ENCODE measurements at regions not wholly inside any gene's neighbourhood (a gene's known extent, or its start where the extent isn't known, plus 50 kb on each side); places are given as distances from the start of the nearest gene placed in this dataset.

DNA sequence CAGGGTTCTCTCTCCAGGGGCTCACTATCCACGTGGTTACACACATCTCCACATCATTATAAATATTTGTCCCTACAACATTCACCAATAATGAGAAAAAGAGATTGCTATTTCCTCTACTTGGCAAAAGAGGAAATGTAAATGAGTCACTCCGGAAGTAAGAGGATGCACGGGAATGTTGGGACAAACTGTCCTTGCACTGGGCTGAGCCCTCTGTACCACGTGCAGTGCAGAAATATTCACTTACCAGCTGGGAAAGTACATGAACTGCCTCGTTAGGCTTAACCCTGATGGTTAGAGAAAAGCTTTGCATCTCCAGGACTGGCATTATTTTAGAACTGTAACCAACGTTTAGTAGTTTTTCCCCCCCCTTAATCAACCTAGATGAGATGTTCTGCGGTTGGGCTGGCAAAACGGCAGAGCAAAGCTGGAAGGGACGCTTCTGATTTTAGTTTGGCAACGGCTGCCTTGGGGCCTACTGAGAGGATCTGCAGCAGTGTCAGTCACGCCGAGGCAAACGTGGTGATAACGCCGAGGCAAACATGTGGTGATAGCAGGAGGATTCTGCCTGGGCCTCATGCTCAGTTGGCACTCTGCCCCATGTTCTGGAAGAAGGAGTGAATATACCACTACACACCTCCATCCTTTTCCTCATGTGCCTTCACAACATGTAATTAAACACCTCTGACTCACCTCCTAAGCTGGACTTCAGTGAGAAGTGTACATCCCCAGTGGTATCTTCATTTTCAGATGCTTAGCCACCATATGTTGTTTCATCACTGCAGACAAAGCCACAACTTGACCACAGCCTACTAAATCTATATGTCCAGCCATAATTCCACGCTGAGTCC, 661.4 kb upstream of the KLF4 start:
- TF ChIP-seq CTCF (IDR thresholded peaks at IDR 0.05), result no peak
- TF ChIP-seq POLR2A (IDR thresholded peaks at IDR 0.05), result no peak
